HG03280 (cell line): ENCODE measurements at regions not wholly inside any gene's neighbourhood (a gene's known extent, or its start where the extent isn't known, plus 50 kb on each side); places are given as distances from the start of the nearest gene placed in this dataset.
"Not testable (repeated sequence)": the region's sequence is repeated elsewhere in the genome, so short reads cannot be mapped to it uniquely, and the experiment has no call there.

ENCODE experiments used
- ATAC-seq: cut with Tn5 transposase; IDR thresholded peaks from one replicate; pipeline ENCODE4 v1.9.1; 2021; ENCODE audit warnings: mild to moderate bottlenecking, moderate library complexity; ENCODE audit not compliant: unreplicated experiment

- ATAC-seq = no peak
Measured at GRCh38 chr12:131530041-131530332, 180.9 kb upstream of the SFSWAP start.

- ATAC-seq = no peak
Measured at GRCh38 chr12:131530422-131530821, 180.5 kb upstream of the SFSWAP start.

- no peak for ATAC-seq
Measured at GRCh38 chr12:131533139-131533538, 177.8 kb upstream of the SFSWAP start.

- no peak for ATAC-seq
Measured at GRCh38 chr12:131535779-131536178, 175.1 kb upstream of the SFSWAP start.

- ATAC-seq = no peak
Measured at GRCh38 chr12:131536337-131536736, 174.6 kb upstream of the SFSWAP start.

GRCh38 chr12:131536766-131537165, 174.1 kb upstream of the SFSWAP start:
- no peak for ATAC-seq

- ATAC-seq = no peak
Measured at GRCh38 chr12:131537267-131537958, 173.5 kb upstream of the SFSWAP start.

- no peak for ATAC-seq
Measured at GRCh38 chr12:131539381-131539780, 171.5 kb upstream of the SFSWAP start.

GRCh38 chr12:131540138-131540623, 170.7 kb upstream of the SFSWAP start:
- no peak for ATAC-seq

GRCh38 chr12:131541512-131541911, 169.4 kb upstream of the SFSWAP start:
- not testable (repeated sequence) for ATAC-seq

GRCh38 chr12:131542351-131542750, 168.5 kb upstream of the SFSWAP start:
- ATAC-seq = no peak

GRCh38 chr12:131543040-131543439, 167.8 kb upstream of the SFSWAP start:
- ATAC-seq = no peak

- no peak for ATAC-seq
Measured at GRCh38 chr12:131547555-131547954, 163.3 kb upstream of the SFSWAP start.

GRCh38 chr12:131550121-131550520, 160.8 kb upstream of the SFSWAP start:
- no peak for ATAC-seq

- ATAC-seq = no peak
Measured at GRCh38 chr12:131551675-131552491, 159.0 kb upstream of the SFSWAP start.

GRCh38 chr12:131552492-131552863, 158.4 kb upstream of the SFSWAP start:
- ATAC-seq = no peak

- ATAC-seq = no peak
Measured at GRCh38 chr12:131553096-131553777, 157.7 kb upstream of the SFSWAP start.

- ATAC-seq = no peak
Measured at GRCh38 chr12:131555197-131555846, 155.6 kb upstream of the SFSWAP start.

- no peak for ATAC-seq
Measured at GRCh38 chr12:131555866-131556265, 155.0 kb upstream of the SFSWAP start.

GRCh38 chr12:131557078-131557709, 153.7 kb upstream of the SFSWAP start:
- no peak for ATAC-seq
